Neuronal stem cell (in vitro differentiated cells): ENCODE measurements at regions not wholly inside any gene's neighbourhood (a gene's known extent, or its start where the extent isn't known, plus 50 kb on each side); places are given as distances from the start of the nearest gene placed in this dataset.
A peak's percentile ranks its signal among the peaks of the same experiment; 100 is the strongest.

Source experiments
- DNase-seq: peaks from one replicate; pipeline ENCODE4 v3.0.0-alpha.2; 2013; ENCODE audit warnings: low spot score
- H2AFZ ChIP-seq: one replicate; pipeline ENCODE4 v1.6.1; 2013; ENCODE audit warnings: mild to moderate bottlenecking, low read length, inconsistent platforms
- H2AK5ac ChIP-seq: 2 replicates; pipeline ENCODE4 v1.6.1; 2013; ENCODE audit warnings: low read depth, mild to moderate bottlenecking, inconsistent platforms, low read length, moderate library complexity, mixed read lengths
- H2BK120ac ChIP-seq: 2 replicates; pipeline ENCODE4 v1.6.1; 2013; ENCODE audit warnings: low read depth, mild to moderate bottlenecking, inconsistent platforms, low read length, moderate library complexity, mixed read lengths
- H2BK12ac ChIP-seq: one replicate; pipeline ENCODE4 v1.6.1; 2013; ENCODE audit warnings: low read length, inconsistent platforms
- H2BK15ac ChIP-seq: 2 replicates; pipeline ENCODE4 v1.6.1; 2013; ENCODE audit warnings: mild to moderate bottlenecking, low read length, inconsistent platforms, mixed read lengths
- H2BK5ac ChIP-seq: one replicate; pipeline ENCODE4 v1.6.1; 2013; ENCODE audit warnings: inconsistent platforms, mild to moderate bottlenecking, low read length, moderate library complexity
- H3K14ac ChIP-seq: one replicate; pipeline ENCODE4 v1.6.1; 2013; ENCODE audit warnings: low read length, inconsistent platforms
- H3K18ac ChIP-seq: 2 replicates; pipeline ENCODE4 v1.6.1; 2013; ENCODE audit warnings: low read length, inconsistent platforms
- H3K23ac ChIP-seq: 2 replicates; pipeline ENCODE4 v1.6.1; 2013; ENCODE audit warnings: low read depth, mild to moderate bottlenecking, mixed read lengths, low read length, inconsistent platforms; ENCODE audit not compliant: poor library complexity
- H3K27ac ChIP-seq: replicated peaks from 3 replicates; pipeline ENCODE4 v1.5.1; 2013; ENCODE audit warnings: low read length, inconsistent platforms
- H3K27me3 ChIP-seq, 3 experiments: 2 replicates each; pipeline ENCODE4 v1.6.1; 2013; ENCODE audit warnings: low read length in 3 of 3, mild to moderate bottlenecking in 2 of 3, inconsistent platforms in 1 of 3, low read depth in 1 of 3, mixed read lengths in 1 of 3, moderate library complexity in 1 of 3; ENCODE audit not compliant: control insufficient read depth in 3 of 3, insufficient read depth in 3 of 3
- H3K36me3 ChIP-seq, 2 donors: replicated peaks in 1 of 2; 2 replicates each; pipeline ENCODE4 v1.6.1; 2013; ENCODE audit warnings: low read length in 2 of 2; ENCODE audit not compliant: control insufficient read depth in 2 of 2, insufficient read depth in 2 of 2
- H3K4ac ChIP-seq: 2 replicates; pipeline ENCODE4 v1.6.1; 2013; ENCODE audit warnings: inconsistent platforms, mild to moderate bottlenecking, low read length, moderate library complexity
- H3K4me1 ChIP-seq, 2 donors: 1 replicate in 1 of 2; 2 replicates in 1 of 2; pipeline ENCODE4 v1.6.1; 2013; ENCODE audit warnings: low read length in 2 of 2, low read depth in 1 of 2; ENCODE audit not compliant: control insufficient read depth in 2 of 2, insufficient read depth in 1 of 2
- H3K4me2 ChIP-seq: one replicate; pipeline ENCODE4 v1.6.1; 2013; ENCODE audit warnings: mild to moderate bottlenecking, low read length, inconsistent platforms; ENCODE audit not compliant: insufficient read depth, poor library complexity, severe bottlenecking
- H3K4me3 ChIP-seq, 2 donors: 2 replicates each; pipeline ENCODE4 v1.5.1; 2013; ENCODE audit warnings: low read length in 2 of 2, mild to moderate bottlenecking in 2 of 2, inconsistent platforms in 1 of 2, moderate library complexity in 1 of 2
- H3K79me1 ChIP-seq: one replicate; pipeline ENCODE4 v1.6.1; 2013; ENCODE audit warnings: low read depth, mild to moderate bottlenecking, inconsistent platforms, low read length, moderate library complexity
- H3K9ac ChIP-seq: one replicate; pipeline ENCODE4 v1.6.1; 2013; ENCODE audit warnings: mild to moderate bottlenecking, low read depth, low read length, inconsistent platforms; ENCODE audit not compliant: poor library complexity
- H3K9me3 ChIP-seq, 2 donors: replicated peaks in 1 of 2; 2 replicates each; pipeline versions ENCODE3 to v1.6.1; 2013; ENCODE audit warnings: low read length in 2 of 2, mild to moderate bottlenecking in 2 of 2, inconsistent platforms in 1 of 2, low read depth in 1 of 2, mixed read lengths in 1 of 2, moderate library complexity in 1 of 2; ENCODE audit not compliant: control insufficient read depth in 2 of 2, insufficient read depth in 1 of 2
- H4K8ac ChIP-seq: one replicate; pipeline ENCODE4 v1.6.1; 2013; ENCODE audit warnings: low read depth, mild to moderate bottlenecking, inconsistent platforms, low read length, moderate library complexity
- H4K91ac ChIP-seq: one replicate; pipeline ENCODE4 v1.6.1; 2013; ENCODE audit warnings: low read length, low read depth, mild to moderate bottlenecking, inconsistent platforms; ENCODE audit not compliant: poor library complexity
- WGBS, 2 donors: extraction: QIAGEN DNeasy Blood & Tissue Kit; methylation state at CpG; one replicate each; pipeline ENCODE4 v1.1.7; 2013; ENCODE audit warnings: missing lambda C conversion rate in 2 of 2, mixed read lengths in 1 of 2; ENCODE audit not compliant: insufficient read length in 2 of 2, insufficient replicate concordance in 1 of 2; ENCODE audit errors: extremely low coverage in 2 of 2; 5-methylcytosine and 5-hydroxymethylcytosine counted together

- no peak overlapping the region for H2BK120ac ChIP-seq
- H3K4me2 ChIP-seq, result no peak overlapping the region
- H4K8ac ChIP-seq, result no peak overlapping the region
- no peak overlapping the region for H2BK5ac ChIP-seq
- no peak overlapping the region for H2BK15ac ChIP-seq
- peaks cover 0 to 2% of the 10 kb centered on the region in 2 donors for H3K9me3 ChIP-seq
- H3K4me1 ChIP-seq, result peaks cover 3 to 4% of the 10 kb centered on the region in 2 donors
- DNase-seq, result no peak
- no peak overlapping the region for H3K4ac ChIP-seq
- H3K36me3 ChIP-seq, result no peaks in the 10 kb centered on the region
- H2BK12ac ChIP-seq, result no peak overlapping the region
- H3K9ac ChIP-seq, result no peak overlapping the region
- peaks cover 0 to 10% (median 3%) of the 10 kb centered on the region in 3 experiments for H3K27me3 ChIP-seq
- H3K14ac ChIP-seq, result no peak overlapping the region
- H3K27ac ChIP-seq, result no peak overlapping the region
- no CpG with 5 or more reads among the region's 2 CpGs for WGBS, 2 donors
- no peak overlapping the region for H3K4me3 ChIP-seq
- H3K18ac ChIP-seq, result no peak overlapping the region
- H3K79me1 ChIP-seq, result no peaks in the 10 kb centered on the region
- no peak overlapping the region for H4K91ac ChIP-seq
- H2AFZ ChIP-seq, result no peak overlapping the region
- no peak overlapping the region for H3K23ac ChIP-seq
- no peak overlapping the region for H2AK5ac ChIP-seq
These were observed 97.0 kb downstream of the FOXI3 start for GRCh38 chr2:88355486-88355885.

- Histone ChIP-seq H3K79me1 (no peaks in the 10 kb centered on the region), H2BK120ac (no peak overlapping the region), H4K91ac (no peak overlapping the region), H3K14ac (no peak overlapping the region), H3K23ac (peak overlapping the region; percentile 34), H3K4me2 (peak overlapping the region; percentile 91), H4K8ac (no peak overlapping the region), H3K9ac (no peak overlapping the region), H2BK5ac (no peak overlapping the region), H2BK15ac (no peak overlapping the region), H2AFZ (peak overlapping the region; percentile 78), H2AK5ac (no peak overlapping the region), H3K4me3 (no peak overlapping the region), H2BK12ac (no peak overlapping the region), H3K4ac (no peak overlapping the region), H3K18ac (no peak overlapping the region), H3K27ac (no peak overlapping the region), H3K4me1 (peaks cover 3 to 4% of the 10 kb centered on the region in 2 donors), H3K27me3 (peaks cover 0 to 18% (median 17%) of the 10 kb centered on the region in 3 experiments), H3K36me3 (no peaks in the 10 kb centered on the region), H3K9me3 (peaks cover 0 to 2% of the 10 kb centered on the region in 2 donors)
- WGBS, 2 donors, result no CpG with 5 or more reads among the region's 5 CpGs
- no peak for DNase-seq
These were observed 101.3 kb downstream of the FOXI3 start for GRCh38 chr2:88351249-88351601.

GRCh38 chr2:88350331-88351248, 101.9 kb downstream of the FOXI3 start:
- Histone ChIP-seq H3K27ac (no peak overlapping the region), H3K4me3 (peak overlapping the region in 1 of 2 donors; percentile 76), H2BK15ac (peak overlapping the region; percentile 90), H3K79me1 (no peaks in the 10 kb centered on the region), H3K4ac (no peak overlapping the region), H4K8ac (no peak overlapping the region), H2AFZ (peak overlapping the region; percentile 78), H2BK5ac (peak overlapping the region; percentile 42), H3K18ac (peak overlapping the region; percentile 93), H2AK5ac (peak overlapping the region; percentile 27), H3K4me1 (peaks cover under 1 to 3% of the 10 kb centered on the region in 2 donors), H2BK12ac (no peak overlapping the region), H3K36me3 (no peaks in the 10 kb centered on the region), H3K9ac (peak overlapping the region; percentile 51), H2BK120ac (peak overlapping the region; percentile 56), H3K4me2 (peak overlapping the region; percentile 91), H3K27me3 (peaks cover 0 to 18% (median 17%) of the 10 kb centered on the region in 3 experiments), H3K23ac (peak overlapping the region; percentile 34), H3K14ac (no peak overlapping the region), H3K9me3 (peaks cover 0 to 2% of the 10 kb centered on the region in 2 donors), H4K91ac (no peak overlapping the region)
- no CpG with 5 or more reads among the region's 54 CpGs for WGBS, 2 donors
- DNase-seq, result peak; percentile 68

- no peaks in the 10 kb centered on the region for H3K9me3 ChIP-seq
These were observed 106.7 kb downstream of the FOXI3 start for GRCh38 chr2:88345842-88346241.

More at GRCh38 chr2:88345842-88346241, 106.7 kb downstream of the FOXI3 start:
- no peak for DNase-seq
- Histone ChIP-seq H3K14ac (no peak overlapping the region), H2BK15ac (no peak overlapping the region), H2BK5ac (no peak overlapping the region), H3K27ac (no peak overlapping the region), H3K4me3 (no peak overlapping the region), H3K79me1 (no peaks in the 10 kb centered on the region), H3K4ac (no peak overlapping the region), H3K18ac (no peak overlapping the region), H2AK5ac (no peak overlapping the region), H2AFZ (no peak overlapping the region), H4K91ac (no peak overlapping the region), H3K27me3 (peaks cover 0 to 17% (median 10%) of the 10 kb centered on the region in 3 experiments), H3K9ac (no peak overlapping the region), H3K36me3 (no peaks in the 10 kb centered on the region), H4K8ac (no peak overlapping the region), H3K4me1 (no peaks in the 10 kb centered on the region), H3K23ac (no peak overlapping the region), H2BK12ac (no peak overlapping the region), H3K4me2 (no peak overlapping the region), H2BK120ac (no peak overlapping the region)
- no CpG with 5 or more reads among the region's 6 CpGs for WGBS, 2 donors
